ENCODE measurements at regions not wholly inside any gene's neighbourhood (a gene's known extent, or its start where the extent isn't known, plus 50 kb on each side); places are given as distances from the start of the nearest gene placed in this dataset.
"Not testable (repeated sequence)": the region's sequence is repeated elsewhere in the genome, so short reads cannot be mapped to it uniquely, and the experiment has no call there.

- DNase-seq (ENCODE audit: low spot score): no peak
These were observed 326.2 kb upstream of the RGS6 start for GRCh38 chr14:71606064-71606463.

GRCh38 chr14:71606575-71606974 is 325.7 kb upstream of the RGS6 start:
- no peak for DNase-seq (ENCODE audit: low spot score)

GRCh38 chr14:71607056-71607455 is 325.2 kb upstream of the RGS6 start:
- no peak for DNase-seq (ENCODE audit: low spot score)

- DNase-seq (ENCODE audit: low spot score): no peak
These were observed 322.1 kb upstream of the RGS6 start for GRCh38 chr14:71610149-71610548.

GRCh38 chr14:71610797-71611196 is 321.4 kb upstream of the RGS6 start:
- no peak for DNase-seq (ENCODE audit: low spot score)

- no peak for DNase-seq (ENCODE audit: low spot score)
These were observed 319.1 kb upstream of the RGS6 start for GRCh38 chr14:71613168-71613567.

- no peak for DNase-seq (ENCODE audit: low spot score)
These were observed 316.2 kb upstream of the RGS6 start for GRCh38 chr14:71616013-71616412.

- no peak for DNase-seq (ENCODE audit: low spot score)
These were observed 314.2 kb upstream of the RGS6 start for GRCh38 chr14:71618047-71618446.

GRCh38 chr14:71618716-71619115 is 313.5 kb upstream of the RGS6 start:
- DNase-seq (ENCODE audit: low spot score): no peak

- no peak for DNase-seq (ENCODE audit: low spot score)
These were observed 312.8 kb upstream of the RGS6 start for GRCh38 chr14:71619472-71619871.

GRCh38 chr14:71620401-71620800 is 311.8 kb upstream of the RGS6 start:
- no peak for DNase-seq (ENCODE audit: low spot score)

GRCh38 chr14:71621276-71621675 is 311.0 kb upstream of the RGS6 start:
- DNase-seq (ENCODE audit: low spot score): no peak

- no peak for DNase-seq (ENCODE audit: low spot score)
These were observed 310.1 kb upstream of the RGS6 start for GRCh38 chr14:71621980-71622605.

GRCh38 chr14:71623939-71624338 is 308.3 kb upstream of the RGS6 start:
- DNase-seq (ENCODE audit: low spot score): no peak

GRCh38 chr14:71625175-71625574 is 307.1 kb upstream of the RGS6 start:
- DNase-seq (ENCODE audit: low spot score): no peak

- DNase-seq (ENCODE audit: low spot score): no peak
These were observed 306.1 kb upstream of the RGS6 start for GRCh38 chr14:71625891-71626701.

- no peak for DNase-seq (ENCODE audit: low spot score)
These were observed 303.8 kb upstream of the RGS6 start for GRCh38 chr14:71628433-71628832.

GRCh38 chr14:71629250-71629649 is 303.0 kb upstream of the RGS6 start:
- no peak for DNase-seq (ENCODE audit: low spot score)

- no peak for DNase-seq (ENCODE audit: low spot score)
These were observed 302.3 kb upstream of the RGS6 start for GRCh38 chr14:71629765-71630492.

GRCh38 chr14:71631030-71631429 is 301.2 kb upstream of the RGS6 start:
- DNase-seq (ENCODE audit: low spot score): not testable (repeated sequence)

- no peak for DNase-seq (ENCODE audit: low spot score)
These were observed 299.7 kb upstream of the RGS6 start for GRCh38 chr14:71632440-71632946.

GRCh38 chr14:71636076-71636475 is 296.2 kb upstream of the RGS6 start:
- no peak for DNase-seq (ENCODE audit: low spot score)
